ENCODE measurements at regions not wholly inside any gene's neighbourhood (a gene's known extent, or its start where the extent isn't known, plus 50 kb on each side); places are given as distances from the start of the nearest gene placed in this dataset.
"Not testable (repeated sequence)": the region's sequence is repeated elsewhere in the genome, so short reads cannot be mapped to it uniquely, and the experiment has no call there.

DNA sequence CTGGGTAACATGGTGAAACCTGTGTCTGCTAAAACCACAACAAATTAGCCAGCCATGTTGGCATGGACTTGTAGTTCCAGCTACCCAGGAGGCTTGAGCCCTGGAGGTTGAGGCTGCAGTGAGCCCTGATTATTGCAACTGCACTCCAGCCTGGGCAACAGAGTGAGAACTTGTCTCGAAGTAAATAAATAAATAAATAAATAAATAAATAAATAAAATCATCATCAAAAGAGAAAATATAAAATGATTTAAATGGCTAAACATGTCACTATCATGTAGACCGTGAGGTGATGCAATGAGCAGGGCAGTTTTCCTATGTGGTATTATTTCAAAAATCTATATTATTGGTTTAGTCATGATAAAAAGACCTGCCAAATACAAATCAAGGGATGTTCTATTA is 2074.3 kb downstream of the PCDH9 start:
- no peak for DNase-seq (ENCODE audit: low spot score)

DNA sequence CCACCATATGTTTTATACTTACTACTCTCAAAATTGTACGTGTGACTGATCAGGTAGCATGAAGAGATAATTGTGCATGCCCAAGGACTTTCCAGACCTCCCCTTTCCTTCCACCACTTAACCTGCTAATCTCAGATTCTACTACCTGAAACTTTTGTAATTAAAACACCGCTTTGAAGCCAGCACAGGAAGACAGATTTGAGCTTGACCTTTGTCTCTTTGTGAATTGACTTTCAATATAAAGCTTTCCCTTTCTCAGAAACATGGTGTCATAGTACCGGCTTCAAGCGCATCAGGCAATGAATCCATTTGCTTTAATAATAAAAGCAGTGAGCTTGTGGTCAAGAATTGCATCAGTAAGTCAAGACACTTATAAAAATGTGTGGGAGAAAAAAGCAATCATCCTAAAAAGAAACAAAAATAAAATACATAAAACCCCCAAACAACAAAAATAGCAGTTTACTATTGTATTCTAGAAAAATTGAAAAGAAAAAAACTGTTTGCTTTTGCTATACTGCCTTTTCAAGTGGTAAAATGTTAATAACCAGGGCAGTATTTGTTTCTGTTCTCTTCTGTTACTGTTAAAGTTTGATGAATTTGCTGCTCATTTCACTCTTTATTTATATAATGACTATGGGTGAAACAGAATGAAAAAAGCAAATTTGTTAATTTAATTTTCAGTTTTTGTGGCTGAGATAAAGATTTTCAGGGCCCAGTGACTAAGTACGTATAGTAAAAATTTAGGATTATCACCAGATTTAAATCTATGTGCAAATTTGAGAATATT is 2075.3 kb downstream of the PCDH9 start:
- no peak for DNase-seq (ENCODE audit: low spot score)

DNA sequence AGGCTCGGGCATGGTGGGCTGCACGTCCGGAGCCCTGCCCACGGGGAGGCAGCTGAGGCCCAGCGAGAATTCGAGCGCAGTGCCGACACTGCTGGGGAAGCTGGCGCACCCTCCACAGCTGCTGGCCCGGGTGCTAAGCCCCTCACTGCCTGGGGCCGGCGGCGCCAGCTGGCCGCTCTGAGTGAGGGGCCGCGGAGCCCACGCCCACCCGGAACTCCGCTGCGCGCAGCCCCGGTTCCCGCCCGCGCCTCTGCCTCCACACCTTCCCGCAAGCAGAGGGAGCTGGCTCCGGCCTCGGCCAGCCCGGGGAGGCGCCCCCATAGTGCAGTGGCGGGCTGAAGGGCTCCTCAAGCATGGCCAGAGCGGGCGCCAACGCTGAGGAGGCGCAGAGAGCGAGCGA is 2080.4 kb downstream of the PCDH9 start:
- DNase-seq (ENCODE audit: low spot score) = no peak

DNA sequence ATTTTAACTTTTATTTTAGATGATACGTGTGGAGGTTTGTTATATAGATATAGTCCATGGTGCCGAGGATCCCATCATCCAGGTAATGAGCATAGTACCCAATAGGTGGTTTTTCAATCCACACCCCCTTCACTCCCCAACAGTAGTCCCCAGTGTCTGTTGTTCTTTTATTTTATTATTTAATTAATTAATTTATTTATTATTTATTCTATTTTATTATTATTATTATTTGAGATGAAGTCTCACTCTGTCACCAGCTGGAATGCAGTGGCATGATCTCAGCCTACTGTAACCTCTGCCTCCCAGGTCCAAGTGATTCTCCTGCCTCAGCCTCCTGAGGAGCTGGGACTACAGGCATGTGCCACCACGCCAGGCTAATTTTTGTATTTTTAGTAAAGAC is 2086.2 kb downstream of the PCDH9 start:
- DNase-seq (ENCODE audit: low spot score) = no peak

DNA sequence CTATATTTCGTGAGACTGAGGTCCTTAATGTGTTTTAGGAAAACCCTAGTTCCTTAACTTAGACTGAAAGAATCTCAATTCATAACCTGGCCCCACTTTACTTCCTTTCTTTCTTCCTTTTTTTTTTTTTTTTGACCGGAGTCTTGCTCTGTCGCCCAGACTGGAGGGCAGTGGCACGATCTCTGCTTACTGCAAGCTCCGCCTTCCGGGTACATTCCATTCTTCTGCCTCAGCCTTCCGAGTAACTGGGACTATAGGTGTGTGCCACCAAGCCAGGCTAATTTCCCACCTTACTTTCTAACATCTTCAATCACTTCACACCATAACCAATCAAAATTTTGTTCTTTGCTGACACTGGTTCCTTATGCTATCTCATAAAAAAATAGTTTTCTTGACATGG is 2097.0 kb downstream of the PCDH9 start:
- DNase-seq (ENCODE audit: low spot score) = no peak

DNA sequence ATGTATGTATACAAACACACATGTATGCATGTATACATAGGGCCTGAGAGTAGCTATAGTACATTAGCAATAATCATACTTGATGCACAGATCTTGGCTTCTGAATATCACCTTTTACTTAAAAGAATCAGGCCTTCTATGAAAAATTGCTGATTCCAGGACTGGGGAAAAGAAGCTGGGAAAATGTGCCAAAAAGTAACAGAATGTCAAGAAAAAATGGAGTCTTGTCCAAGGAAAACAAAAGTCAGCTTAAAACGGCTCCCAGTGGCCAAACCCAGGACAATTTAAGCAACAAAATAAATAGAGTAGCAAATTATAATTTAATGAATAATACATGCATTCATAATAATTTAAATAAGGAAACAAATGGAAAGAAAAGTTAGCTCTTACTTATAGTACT is 2104.9 kb downstream of the PCDH9 start:
- no peak for DNase-seq (ENCODE audit: low spot score)

DNA sequence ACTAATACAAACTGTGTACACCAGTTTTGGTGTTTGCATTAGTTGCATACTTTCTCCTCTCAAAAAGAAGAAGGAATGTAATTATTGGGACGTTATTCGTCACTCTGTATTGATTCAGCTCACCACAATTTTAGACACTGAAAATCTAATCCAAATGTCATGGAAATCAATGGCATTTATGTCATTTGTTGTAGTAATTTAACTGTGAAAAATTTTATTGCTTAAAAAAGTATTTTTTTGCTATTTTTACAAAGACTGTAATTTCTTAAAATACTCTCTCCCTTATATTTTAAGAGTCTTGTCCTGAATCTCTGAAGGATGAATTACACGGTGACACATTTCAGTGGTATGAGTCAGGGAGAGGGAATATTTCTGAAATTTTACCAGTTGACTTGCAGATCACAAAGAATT is 2117.6 kb downstream of the PCDH9 start:
- no peak for DNase-seq (ENCODE audit: low spot score)

DNA sequence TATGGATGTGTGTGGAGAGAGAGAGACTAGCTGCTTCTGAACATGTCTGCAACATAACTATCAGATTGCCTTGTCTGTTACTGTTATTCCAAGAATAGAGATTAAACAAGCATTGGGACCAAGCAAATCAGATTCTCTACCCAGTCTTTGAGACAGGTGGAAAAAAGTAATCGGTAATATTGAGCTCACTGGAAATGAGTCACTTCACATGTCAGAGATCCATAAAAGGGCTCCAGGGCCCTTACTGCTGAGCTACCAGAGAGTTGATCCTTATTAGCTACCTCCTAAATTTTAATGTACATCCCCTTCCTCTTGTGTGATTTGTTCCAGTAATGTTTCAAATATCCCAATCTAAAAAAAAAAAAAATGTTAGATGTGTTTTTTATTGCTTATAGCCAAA is 2118.0 kb downstream of the PCDH9 start:
- DNase-seq (ENCODE audit: low spot score) = no peak

DNA sequence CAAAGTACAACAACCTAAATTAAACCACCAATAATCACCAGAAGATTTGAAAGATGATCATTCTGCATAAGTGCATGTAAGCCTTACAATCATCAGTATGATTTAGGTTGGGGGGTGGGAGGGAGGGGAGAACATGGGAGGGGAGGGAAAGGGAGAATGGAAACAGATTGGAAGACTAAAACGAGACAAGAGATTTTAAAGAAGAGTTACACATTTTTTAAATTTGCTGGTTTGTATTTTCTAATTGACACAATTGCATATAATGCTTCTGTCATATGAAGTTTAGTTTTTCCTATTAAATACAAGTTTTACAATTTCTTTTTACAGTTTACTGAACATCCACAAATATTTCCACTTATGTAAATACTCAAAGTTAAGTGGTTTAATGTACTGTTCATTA is 2118.9 kb downstream of the PCDH9 start:
- no peak for DNase-seq (ENCODE audit: low spot score)

DNA sequence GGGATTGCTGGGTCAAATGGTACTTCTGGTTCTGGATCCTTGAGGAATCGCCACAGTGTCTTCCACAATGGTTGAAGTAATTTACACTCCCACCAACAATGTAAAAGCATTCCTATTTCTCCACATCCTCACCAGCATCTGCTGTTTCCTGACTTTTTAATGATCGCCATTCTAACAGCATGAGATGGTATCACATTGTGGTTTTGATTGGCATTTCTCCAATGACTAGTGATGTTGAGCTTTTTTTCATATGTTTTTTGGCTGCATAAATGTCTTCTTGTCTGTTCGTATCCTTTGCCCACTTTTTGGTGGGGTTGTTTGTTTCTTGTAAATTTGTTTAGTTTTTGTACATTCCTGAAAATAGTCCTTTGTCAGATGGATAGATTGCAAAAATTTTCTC is 2125.7 kb downstream of the PCDH9 start:
- DNase-seq (ENCODE audit: low spot score) = not testable (repeated sequence)

DNA sequence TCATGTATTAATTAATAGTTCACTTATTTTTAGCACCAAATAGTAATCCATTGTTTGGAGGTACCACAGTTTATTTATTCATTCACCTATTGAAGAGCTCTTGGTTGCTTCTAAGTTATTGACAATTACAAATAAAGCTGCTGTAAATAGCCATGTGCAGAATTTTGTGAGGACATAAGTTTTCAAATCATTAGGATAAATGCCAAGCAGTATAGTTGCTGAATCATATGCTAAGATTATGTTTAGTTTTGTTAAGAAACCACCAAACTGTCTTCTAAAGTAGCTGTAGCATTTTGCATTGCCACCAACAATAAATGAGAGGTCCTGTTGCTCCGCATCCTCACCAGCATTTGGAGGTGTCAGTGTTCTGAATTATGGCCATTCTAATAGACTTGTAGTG is 2126.8 kb downstream of the PCDH9 start:
- no peak for DNase-seq (ENCODE audit: low spot score)

DNA sequence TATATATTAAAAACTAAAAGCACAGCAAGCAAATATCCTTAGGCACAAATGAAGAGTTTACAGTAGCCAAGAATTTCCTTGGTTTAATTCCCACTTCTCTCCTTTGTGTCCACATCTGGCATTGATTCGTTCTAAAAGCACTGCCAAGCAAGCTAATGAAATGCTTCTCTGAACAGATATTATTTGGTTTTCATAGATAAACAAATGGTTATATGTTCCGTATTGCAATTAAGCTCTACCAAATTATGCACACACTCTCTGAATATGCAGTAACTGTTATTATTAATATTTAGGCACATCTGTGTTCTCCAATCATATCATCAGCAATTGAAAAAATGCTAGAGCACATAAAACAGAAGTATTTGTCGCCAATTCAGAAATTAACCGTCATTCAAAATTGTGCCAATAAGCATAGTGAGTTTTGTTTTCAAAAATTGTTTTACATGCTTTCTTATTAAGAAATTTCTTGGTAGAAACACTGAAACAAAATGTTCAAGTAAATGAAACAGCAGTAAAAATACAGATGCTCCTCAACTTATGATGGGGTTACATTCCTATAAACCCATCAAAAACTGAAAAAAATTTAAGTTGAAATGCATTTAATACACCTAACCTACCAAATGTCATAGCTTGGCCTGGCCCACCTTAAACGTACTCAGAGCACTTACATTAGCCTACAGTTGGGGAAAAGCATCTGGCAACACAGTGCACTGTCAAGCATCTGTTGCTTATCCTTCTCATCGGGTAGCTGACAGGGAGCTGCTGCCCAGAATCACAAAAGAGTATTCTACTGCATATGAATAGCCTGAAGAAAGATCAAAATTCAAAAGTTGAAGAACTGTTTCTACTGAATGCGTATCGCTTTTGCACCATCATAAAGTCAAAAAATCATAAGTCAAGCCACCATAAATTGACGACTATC is 2134.7 kb downstream of the PCDH9 start:
- DNase-seq (ENCODE audit: low spot score) = no peak

DNA sequence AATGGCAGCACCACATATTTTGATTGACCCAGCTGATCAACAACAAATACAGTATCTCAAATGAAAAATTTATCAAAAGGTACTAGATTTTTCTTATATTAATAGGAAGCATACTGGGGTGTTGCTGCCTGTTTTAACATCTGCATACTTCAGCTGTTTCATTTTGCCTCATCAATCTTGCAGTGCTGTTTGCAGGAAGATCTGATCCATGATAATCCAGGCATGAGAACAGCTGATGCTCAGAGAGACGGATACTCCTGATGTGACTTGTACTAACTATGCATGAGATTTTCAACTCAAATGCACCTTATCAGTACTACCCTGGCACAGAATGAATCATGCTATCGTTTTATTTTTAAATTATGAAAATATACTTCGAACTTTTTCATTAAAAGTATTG is 2136.8 kb downstream of the PCDH9 start:
- no peak for DNase-seq (ENCODE audit: low spot score)

DNA sequence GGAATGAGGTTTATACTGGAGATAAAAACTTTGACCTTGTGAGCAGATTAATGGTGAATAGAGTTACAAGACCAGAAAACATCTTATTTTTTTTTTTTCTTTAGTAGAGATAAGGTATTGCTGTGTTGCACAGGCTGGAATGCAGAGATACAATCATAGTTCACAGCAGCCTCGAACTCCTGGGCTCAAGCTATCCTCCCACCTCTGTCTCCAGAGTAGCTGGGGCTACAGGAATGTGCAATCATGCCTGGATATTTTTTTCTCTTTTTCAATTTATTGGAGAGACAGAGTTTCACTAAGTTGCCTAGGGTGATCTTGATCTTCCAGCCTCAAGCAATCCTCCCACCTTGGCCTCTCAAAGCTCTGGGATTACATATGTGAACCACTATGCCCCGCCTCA is 2139.1 kb downstream of the PCDH9 start:
- DNase-seq (ENCODE audit: low spot score) = no peak

DNA sequence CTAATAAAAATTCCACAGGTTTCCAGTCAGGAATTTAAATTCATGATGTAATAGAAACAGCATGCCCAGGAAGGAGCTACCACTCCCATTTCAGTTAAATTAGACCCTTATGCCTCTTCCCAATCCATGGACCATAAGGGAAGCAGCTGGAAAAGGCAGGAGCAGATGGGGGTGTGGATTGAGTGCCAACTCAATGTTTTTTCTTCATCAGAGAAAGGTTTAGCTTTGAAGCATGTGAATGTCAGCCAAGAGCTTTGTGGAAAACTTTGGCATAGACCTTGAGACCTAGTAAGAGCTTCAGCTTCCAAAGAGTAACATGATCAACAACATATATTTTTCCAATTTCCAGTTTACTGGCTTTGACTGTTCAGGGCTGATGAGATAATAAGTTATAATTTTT is 2139.9 kb downstream of the PCDH9 start:
- no peak for DNase-seq (ENCODE audit: low spot score)

DNA sequence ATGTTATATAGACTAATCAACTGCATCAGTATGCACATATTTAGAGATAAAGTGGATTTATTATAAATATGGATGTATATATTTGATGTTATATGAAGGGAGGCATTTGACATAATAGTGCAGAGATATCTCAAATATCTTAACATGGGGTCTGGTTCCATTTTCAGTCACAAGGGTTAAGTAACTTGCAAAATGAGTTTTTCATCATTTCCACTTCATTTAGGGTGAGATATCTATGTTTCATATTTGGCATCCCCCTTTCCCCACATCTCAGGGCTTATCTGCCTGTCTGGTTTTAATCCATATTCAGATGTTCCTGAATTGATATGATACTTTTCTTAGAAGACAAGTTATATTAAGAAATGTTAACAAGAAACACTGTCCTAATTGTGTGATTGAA is 2141.2 kb downstream of the PCDH9 start:
- DNase-seq (ENCODE audit: low spot score) = no peak

DNA sequence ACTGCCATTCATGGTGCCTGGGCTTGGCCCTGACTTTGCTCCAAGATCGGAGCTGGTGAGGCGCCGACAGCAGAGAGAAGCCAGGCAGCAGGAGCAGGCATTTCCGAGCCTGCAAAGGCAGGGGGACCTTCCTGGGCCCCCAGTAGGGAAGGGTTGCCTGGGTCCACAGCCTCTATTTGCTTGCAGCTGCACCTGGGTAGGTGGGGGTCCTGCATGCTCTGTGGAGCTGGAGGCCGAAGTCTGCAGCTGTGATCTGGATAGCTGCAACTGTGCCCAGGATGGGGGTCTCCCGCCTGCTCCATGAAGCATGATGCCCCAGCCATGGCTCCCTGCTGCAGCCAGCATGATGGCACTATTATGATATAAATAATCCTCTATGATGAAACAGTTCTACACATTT is 2144.2 kb downstream of the PCDH9 start:
- DNase-seq (ENCODE audit: low spot score) = no peak

DNA sequence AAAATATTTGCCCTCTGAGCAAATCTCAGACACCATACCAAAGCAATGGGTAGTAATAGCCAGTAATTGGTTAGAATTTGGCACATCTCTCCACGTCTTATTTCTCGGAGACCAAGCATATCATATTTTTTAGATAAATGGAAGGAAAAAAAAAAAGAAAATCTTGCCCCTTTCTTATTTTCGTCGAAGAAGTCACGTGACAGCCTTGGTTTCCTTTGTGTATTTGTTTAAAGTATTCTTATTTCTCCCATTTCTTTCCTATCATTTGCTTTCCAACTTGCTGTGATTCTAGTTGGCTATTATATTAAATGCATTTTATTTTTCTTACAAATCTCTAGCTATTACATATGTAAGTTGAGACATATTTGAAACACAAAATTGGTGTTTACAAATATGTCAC is 2155.9 kb downstream of the PCDH9 start:
- DNase-seq (ENCODE audit: low spot score) = no peak

DNA sequence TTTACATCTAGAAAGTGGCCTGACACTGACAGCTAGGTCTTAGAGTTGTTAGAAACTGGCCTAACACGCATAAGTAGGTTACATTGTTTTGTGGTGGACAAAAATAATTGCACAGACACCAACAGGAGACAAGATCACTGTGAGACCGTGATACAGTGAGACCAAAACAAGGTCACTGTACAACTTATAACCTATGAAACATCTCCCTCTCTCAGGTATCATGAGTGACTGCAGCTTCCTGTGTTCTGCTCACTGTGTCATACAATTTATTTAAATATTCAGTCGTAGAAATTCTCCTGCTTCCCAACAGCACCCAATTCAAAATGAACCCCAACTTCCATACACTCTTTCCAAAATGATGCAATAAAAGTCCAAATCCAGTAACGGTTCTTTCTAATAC is 2165.2 kb downstream of the PCDH9 start:
- no peak for DNase-seq (ENCODE audit: low spot score)

DNA sequence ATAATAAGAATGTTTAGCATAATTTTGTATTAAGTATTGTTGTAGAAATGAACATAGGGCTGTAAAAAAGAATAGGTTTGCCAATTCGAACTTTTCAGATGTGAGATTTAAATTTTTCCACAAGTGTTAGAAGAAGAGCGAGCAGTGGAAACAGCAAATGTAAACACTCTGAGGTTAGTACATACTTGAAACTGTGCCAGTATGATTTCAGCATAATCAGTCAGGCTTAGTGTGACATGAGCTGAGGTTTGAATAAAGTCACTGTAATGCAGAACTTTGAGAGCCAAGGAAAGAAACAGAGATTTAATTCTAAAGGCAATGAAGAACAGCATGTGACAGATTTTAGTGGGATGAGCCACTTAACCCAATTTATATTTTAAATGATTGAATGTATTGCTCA is 2166.4 kb downstream of the PCDH9 start:
- no peak for DNase-seq (ENCODE audit: low spot score)

DNA sequence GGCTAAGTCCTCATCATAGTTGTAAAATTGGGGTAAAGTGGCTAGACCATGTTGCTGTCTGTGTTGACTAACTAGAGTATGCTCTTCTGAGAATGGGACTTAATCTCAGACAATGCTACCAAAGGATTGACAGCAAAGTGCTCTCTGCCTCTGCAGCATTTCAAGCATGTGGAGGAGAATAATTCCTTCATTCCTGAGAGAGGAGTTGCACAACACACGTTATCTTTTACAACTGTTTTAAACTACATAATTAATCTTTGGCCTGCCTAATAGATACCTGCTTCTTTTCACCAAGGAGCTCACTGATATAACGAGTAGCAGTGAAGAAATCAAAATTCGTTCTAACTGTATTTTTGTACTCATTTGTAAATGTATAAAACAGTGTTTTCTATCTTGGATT is 2172.2 kb downstream of the PCDH9 start:
- DNase-seq (ENCODE audit: low spot score) = no peak

DNA sequence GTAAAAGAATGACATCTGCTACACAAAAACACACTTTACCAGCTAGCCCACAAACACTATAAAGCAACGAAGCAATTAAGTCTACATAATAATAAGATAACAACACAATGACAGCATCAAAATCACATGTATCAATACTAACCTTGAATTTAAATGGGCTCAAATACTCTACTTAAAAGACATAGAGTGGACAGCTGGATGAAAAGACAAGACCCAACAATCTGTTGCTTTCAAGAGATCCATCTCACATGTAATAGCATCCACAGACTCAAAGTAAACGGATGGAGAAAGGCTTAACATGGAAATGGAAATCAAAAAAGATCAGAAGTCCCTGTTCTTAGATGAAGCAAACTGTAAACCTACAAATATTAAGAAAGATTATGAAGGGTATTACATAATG is 2175.9 kb downstream of the PCDH9 start:
- DNase-seq (ENCODE audit: low spot score) = no peak

DNA sequence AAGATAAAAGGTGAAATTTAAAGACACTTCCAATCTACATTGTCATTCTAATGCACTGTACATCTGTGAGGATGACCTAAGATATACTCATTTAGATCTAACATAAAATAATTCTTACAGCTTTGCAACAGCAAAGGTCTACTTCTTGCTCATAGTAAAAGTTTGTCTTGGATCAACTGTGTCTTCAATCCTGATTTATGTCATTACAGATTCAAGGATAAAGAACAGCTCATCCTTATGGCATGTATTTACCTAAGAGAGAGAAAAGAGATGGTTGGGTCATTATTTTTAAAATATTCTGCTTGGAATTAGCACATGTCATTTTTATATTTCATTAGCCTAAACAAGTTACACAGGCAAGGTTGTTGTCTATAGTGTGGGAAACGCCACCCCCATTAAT is 2193.1 kb downstream of the PCDH9 start:
- DNase-seq (ENCODE audit: low spot score) = no peak

DNA sequence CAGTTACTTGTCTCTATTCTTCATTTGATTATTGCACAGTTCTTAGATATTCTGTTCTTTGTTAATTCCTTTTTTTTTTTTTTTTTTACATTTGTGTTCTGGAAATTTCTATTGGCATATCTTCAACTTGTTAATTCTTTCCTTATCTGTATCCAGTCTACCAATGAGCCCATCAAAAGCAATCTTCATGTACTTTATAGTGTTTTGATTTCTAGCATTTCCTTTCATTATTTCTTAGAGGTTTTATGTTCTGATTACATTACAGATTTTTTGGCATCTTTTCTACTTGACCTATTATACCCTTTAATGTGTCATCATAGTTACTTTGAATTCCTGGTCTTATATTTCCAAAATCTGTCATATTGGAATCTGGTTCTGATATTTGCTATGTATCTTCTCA is 2194.8 kb downstream of the PCDH9 start:
- DNase-seq (ENCODE audit: low spot score) = no peak

Measured in activated CD4-positive, alpha-beta T cell treated with anti-CD3 and anti-CD28 coated beads, Interleukin-2, Interleukin-4, amounts not matched to agents 100 ng/mL and 50 ng/mL, durations not matched to agents 16 hours and 8 hours (primary cell).